SK-N-MC (cell line): ENCODE measurements at regions not wholly inside any gene's neighbourhood (a gene's known extent, or its start where the extent isn't known, plus 50 kb on each side); places are given as distances from the start of the nearest gene placed in this dataset.

ENCODE experiments used
- DNase-seq: peaks from one replicate; pipeline ENCODE4 v3.0.0-alpha.2; 2011; ENCODE audit warnings: low read depth, low spot score
- H3K27ac ChIP-seq: fragments of 200-600 bp; sonication (generic); 2 replicates; pipeline ENCODE4 v1.5.1; 2016; ENCODE audit warnings: mixed run types
- H3K36me3 ChIP-seq: fragments of 200-600 bp; sonication (generic); 2 replicates; pipeline ENCODE4 v1.6.1; 2017; ENCODE audit warnings: antibody characterized with exemption, low read length, mixed read lengths; ENCODE audit not compliant: insufficient read depth
- H3K4me3 ChIP-seq: fragments of 200-600 bp; sonication (generic); 2 replicates; pipeline ENCODE4 v1.5.1; 2016
- H3K9ac ChIP-seq: fragments of 200-600 bp; sonication (generic); 2 replicates; pipeline ENCODE4 v1.8.0; 2017; ENCODE audit warnings: mixed run types, mixed read lengths; ENCODE audit not compliant: insufficient read length
- H3K9me3 ChIP-seq: fragments of 200-600 bp; sonication (generic); 2 replicates; pipeline ENCODE4 v1.6.1; 2017; ENCODE audit warnings: low read depth, mild to moderate bottlenecking, antibody characterized with exemption, low read length, moderate library complexity, mixed read lengths
- EZH2 ChIP-seq: fragments of 200-600 bp; sonication (generic); IDR thresholded peaks from one replicate; pipeline ENCODE4 v1.6.1; 2017; ENCODE audit warnings: antibody characterized with exemption
- FOXP2 ChIP-seq: optimal IDR thresholded peaks from 2 replicates; pipeline ENCODE3; 2011; ENCODE audit warnings: mild to moderate bottlenecking, moderate library complexity; ENCODE audit not compliant: insufficient read depth; ENCODE audit errors: extremely low read length, control extremely low read depth
- POLR2AphosphoS5 ChIP-seq: IDR thresholded peaks from 2 replicates; pipeline ENCODE4 v1.6.1; 2012; ENCODE audit warnings: mild to moderate bottlenecking, low read depth, low read length, borderline replicate concordance

GRCh38 chr4:59341506-59341905 lies 1858.6 kb upstream of the ADGRL3 start:
- Histone ChIP-seq H3K9ac (no peak overlapping the region), H3K9me3 (no peaks in the 10 kb centered on the region), H3K4me3 (no peak overlapping the region), H3K27ac (no peak overlapping the region), H3K36me3 (no peaks in the 10 kb centered on the region)
- no peak for TF ChIP-seq FOXP2
- no peak for TF ChIP-seq POLR2AphosphoS5
- no peak for TF ChIP-seq EZH2
- DNase-seq: no peak

GRCh38 chr4:59348949-59349348 lies 1851.2 kb upstream of the ADGRL3 start:
- H3K9ac ChIP-seq: no peak overlapping the region
- no peak overlapping the region for H3K4me3 ChIP-seq
- H3K36me3 ChIP-seq: no peaks in the 10 kb centered on the region
- DNase-seq: no peak
- no peak overlapping the region for H3K27ac ChIP-seq
- no peak for TF ChIP-seq EZH2
- no peak for TF ChIP-seq POLR2AphosphoS5
- TF ChIP-seq FOXP2: no peak
- H3K9me3 ChIP-seq: no peaks in the 10 kb centered on the region

DNA sequence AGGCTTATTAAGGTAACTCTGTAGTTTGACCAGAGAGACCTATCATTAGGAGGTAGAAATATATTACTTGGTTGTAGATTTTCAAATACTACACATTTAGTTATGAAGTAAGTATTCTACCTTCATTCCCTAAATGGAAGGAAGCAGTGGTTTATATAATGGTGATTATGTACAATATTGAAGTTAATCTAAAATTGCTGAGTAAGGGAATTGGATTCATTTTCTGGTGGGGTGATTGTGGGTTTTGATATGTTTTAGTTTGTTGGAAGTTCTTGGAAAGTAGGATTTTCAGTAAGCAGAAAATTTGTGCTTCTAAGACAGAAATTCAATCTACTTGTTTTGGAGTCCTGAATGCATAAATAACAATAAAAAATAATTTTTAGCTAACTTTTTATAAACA lies 1830.9 kb upstream of the ADGRL3 start:
- Histone ChIP-seq H3K9ac (no peak overlapping the region), H3K27ac (no peak overlapping the region), H3K9me3 (no peaks in the 10 kb centered on the region), H3K36me3 (no peaks in the 10 kb centered on the region), H3K4me3 (no peak overlapping the region)
- no peak for TF ChIP-seq POLR2AphosphoS5
- TF ChIP-seq FOXP2: no peak
- TF ChIP-seq EZH2: no peak
- no peak for DNase-seq

GRCh38 chr4:59374416-59374815 lies 1825.7 kb upstream of the ADGRL3 start:
- no peaks in the 10 kb centered on the region for H3K36me3 ChIP-seq

DNA sequence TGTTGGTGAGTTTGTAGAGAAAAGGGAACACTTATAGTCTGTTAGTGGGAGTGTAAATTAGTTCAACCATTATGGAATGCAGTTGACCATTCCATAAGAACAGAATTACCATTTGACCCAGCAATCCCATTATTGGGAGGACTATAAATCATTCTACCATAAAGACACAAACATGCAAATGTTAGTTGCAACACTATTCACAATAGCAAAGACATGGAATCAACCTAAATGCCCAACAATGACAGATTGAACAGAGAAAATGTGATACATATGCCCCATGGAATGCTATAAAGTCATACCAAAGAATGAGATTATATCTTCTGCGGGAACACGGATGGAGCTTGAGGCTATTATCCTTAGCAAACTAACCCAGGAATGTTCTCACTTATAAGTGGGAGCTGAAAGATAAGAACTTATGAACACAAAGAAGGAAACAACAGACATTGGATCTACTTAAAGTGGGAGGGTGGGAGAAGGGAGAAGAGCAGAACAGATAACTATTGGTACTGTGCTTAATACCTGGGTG lies 1819.2 kb upstream of the ADGRL3 start:
- TF ChIP-seq FOXP2 (no peak), POLR2AphosphoS5 (no peak), EZH2 (no peak)
- Histone ChIP-seq H3K9me3 (no peaks in the 10 kb centered on the region), H3K27ac (no peak overlapping the region), H3K36me3 (no peaks in the 10 kb centered on the region), H3K9ac (no peak overlapping the region), H3K4me3 (no peak overlapping the region)
- DNase-seq: no peak

More at GRCh38 chr4:59374416-59374815, 1825.7 kb upstream of the ADGRL3 start:
- Histone ChIP-seq H3K9me3 (no peaks in the 10 kb centered on the region), H3K27ac (no peak overlapping the region), H3K4me3 (no peak overlapping the region), H3K9ac (no peak overlapping the region)
- no peak for DNase-seq
- TF ChIP-seq EZH2: no peak
- TF ChIP-seq POLR2AphosphoS5: no peak
- no peak for TF ChIP-seq FOXP2

DNA sequence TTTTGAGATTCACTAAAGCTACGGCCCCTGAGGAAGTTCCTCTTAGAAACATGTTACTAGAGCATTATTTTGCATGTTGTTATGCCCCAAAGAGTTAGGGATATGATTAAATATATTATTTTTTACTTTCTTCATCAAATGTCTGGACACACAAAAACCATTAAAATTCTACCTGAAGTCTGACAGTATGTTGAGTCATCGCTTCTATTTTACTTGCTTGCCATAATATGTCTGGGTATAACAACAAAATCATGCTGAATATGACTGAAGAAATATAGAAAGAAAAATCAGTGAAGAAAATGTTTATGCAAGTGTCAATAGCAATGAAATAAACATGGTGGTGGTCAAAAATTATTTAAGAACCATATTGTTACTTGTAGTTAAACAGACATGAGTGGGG lies 1818.5 kb upstream of the ADGRL3 start:
- Histone ChIP-seq H3K4me3 (no peak overlapping the region), H3K27ac (no peak overlapping the region), H3K36me3 (no peaks in the 10 kb centered on the region), H3K9me3 (no peaks in the 10 kb centered on the region), H3K9ac (no peak overlapping the region)
- no peak for DNase-seq
- TF ChIP-seq EZH2 (no peak), FOXP2 (no peak), POLR2AphosphoS5 (no peak)

GRCh38 chr4:59387759-59388758 lies 1812.1 kb upstream of the ADGRL3 start:
- no peak overlapping the region for H3K4me3 ChIP-seq
- no peak overlapping the region for H3K27ac ChIP-seq
- TF ChIP-seq FOXP2 (no peak), EZH2 (no peak), POLR2AphosphoS5 (no peak)
- H3K9me3 ChIP-seq: no peaks in the 10 kb centered on the region
- no peaks in the 10 kb centered on the region for H3K36me3 ChIP-seq
- no peak overlapping the region for H3K9ac ChIP-seq
- no peak for DNase-seq

DNA sequence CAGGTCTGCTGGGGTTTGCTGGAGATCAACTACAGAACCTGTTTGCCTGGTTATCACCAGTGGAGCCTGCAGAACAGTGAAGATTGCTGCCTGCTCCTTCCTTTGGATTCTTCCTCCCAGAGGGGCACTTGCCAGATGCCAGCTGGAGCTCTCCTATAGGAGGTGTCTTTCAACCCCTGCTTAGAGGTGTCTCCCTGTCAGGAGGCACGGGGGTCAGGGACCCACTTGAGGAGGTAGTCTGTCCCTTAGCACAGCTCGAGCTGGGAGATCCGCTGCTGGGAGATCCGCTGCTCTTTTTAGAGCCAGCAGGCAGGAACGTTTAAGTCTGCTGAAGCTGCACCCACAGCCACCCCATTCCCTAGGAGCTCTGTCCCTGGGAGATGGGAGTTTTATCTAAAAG lies 1806.3 kb upstream of the ADGRL3 start:
- Histone ChIP-seq H3K9ac (no peak overlapping the region), H3K9me3 (no peaks in the 10 kb centered on the region), H3K4me3 (no peak overlapping the region), H3K36me3 (no peaks in the 10 kb centered on the region), H3K27ac (no peak overlapping the region)
- TF ChIP-seq EZH2 (no peak), POLR2AphosphoS5 (no peak), FOXP2 (no peak)
- no peak for DNase-seq

DNA sequence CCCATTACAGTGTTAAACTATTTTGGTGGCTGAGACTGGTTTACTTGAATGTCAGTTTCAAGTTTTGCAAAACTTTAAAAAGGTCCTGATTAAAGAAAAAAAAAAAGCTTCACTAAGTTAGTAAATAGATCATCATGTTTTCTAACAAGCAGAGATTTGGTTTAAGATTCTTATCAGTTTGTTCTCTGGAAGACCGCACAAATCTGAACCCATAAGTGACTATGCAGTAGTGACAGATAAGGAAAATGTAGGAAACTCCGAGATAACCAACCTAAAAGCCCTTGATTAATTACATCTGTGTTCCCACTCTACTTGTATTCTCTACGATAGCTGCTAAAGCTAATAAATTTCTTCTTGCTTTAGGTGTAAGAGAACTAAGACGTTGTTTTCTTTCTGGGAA lies 1799.8 kb upstream of the ADGRL3 start:
- H3K36me3 ChIP-seq: no peaks in the 10 kb centered on the region
- H3K9ac ChIP-seq: no peak overlapping the region
- H3K9me3 ChIP-seq: no peaks in the 10 kb centered on the region
- H3K27ac ChIP-seq: no peak overlapping the region
- TF ChIP-seq EZH2 (no peak), FOXP2 (no peak), POLR2AphosphoS5 (no peak)
- DNase-seq: no peak
- no peak overlapping the region for H3K4me3 ChIP-seq
